SU-DHL-6 (cell line): ENCODE measurements at regions not wholly inside any gene's neighbourhood (a gene's known extent, or its start where the extent isn't known, plus 50 kb on each side); places are given as distances from the start of the nearest gene placed in this dataset.

Source experiments
- H2AFZ ChIP-seq: fragments of 200-600 bp; sonication (generic); 2 replicates; pipeline ENCODE4 v1.6.1; 2014; ENCODE audit warnings: low read depth, mild to moderate bottlenecking, moderate library complexity, mixed read lengths, antibody characterized with exemption, low read length; ENCODE audit not compliant: severe bottlenecking
- H3F3A ChIP-seq: fragments of 200-600 bp; shearing (Covaris generic); 2 replicates; pipeline ENCODE4 v1.6.0; 2016; ENCODE audit warnings: antibody characterized with exemption, mild to moderate bottlenecking; ENCODE audit not compliant: insufficient read depth
- H3K27ac ChIP-seq: fragments of 200-600 bp; sonication (generic); 2 replicates; pipeline ENCODE4 v1.5.1; 2016; ENCODE audit warnings: low read depth, mild to moderate bottlenecking, low read length, moderate library complexity, mixed read lengths
- H3K27me3 ChIP-seq: fragments of 200-600 bp; sonication (generic), shearing (Covaris generic); 2 replicates; pipeline ENCODE4 v1.6.0; 2014; ENCODE audit warnings: mild to moderate bottlenecking, low read length
- H3K36me3 ChIP-seq: fragments of 200-600 bp; sonication (generic); 2 replicates; pipeline ENCODE4 v1.6.1; 2014; ENCODE audit warnings: mild to moderate bottlenecking, low read length, mixed read lengths
- H3K4me2 ChIP-seq: fragments of 300-600, 200-600 bp; shearing (Covaris generic), sonication (generic); 2 replicates; pipeline ENCODE4 v1.6.0; 2014; ENCODE audit warnings: low read length, low read depth, mild to moderate bottlenecking; ENCODE audit not compliant: poor library complexity, severe bottlenecking
- H3K4me3 ChIP-seq: fragments of 200-600 bp; sonication (generic); 2 replicates; pipeline ENCODE4 v1.5.1; 2014; ENCODE audit warnings: antibody characterized with exemption, low read length, mild to moderate bottlenecking, mixed read lengths; ENCODE audit not compliant: insufficient read depth, poor library complexity, severe bottlenecking
- H3K79me2 ChIP-seq: fragments of 200-600 bp; sonication (generic); 2 replicates; pipeline ENCODE4 v1.6.1; 2014; ENCODE audit warnings: mild to moderate bottlenecking, low read length, moderate library complexity; ENCODE audit not compliant: insufficient read depth
- H3K9ac ChIP-seq: fragments of 200-600 bp; sonication (generic); 2 replicates; pipeline ENCODE4 v1.7.0; 2014; ENCODE audit warnings: mild to moderate bottlenecking, low read length
- H3K9me2 ChIP-seq: fragments of 200-600 bp; sonication (generic); replicated peaks from 2 replicates; pipeline ENCODE4 v1.6.1; 2014; ENCODE audit warnings: low read length; ENCODE audit not compliant: insufficient read depth
- H3K9me3 ChIP-seq: fragments of 200-600 bp; sonication (generic); 2 replicates; pipeline ENCODE4 v1.6.1; 2014; ENCODE audit warnings: low read length, mixed read lengths; ENCODE audit not compliant: insufficient read depth
- H4K20me1 ChIP-seq: fragments of 200-600 bp; sonication (generic); 2 replicates; pipeline ENCODE4 v1.6.1; 2014; ENCODE audit warnings: low read depth, mild to moderate bottlenecking, antibody characterized with exemption, low read length, moderate library complexity, mixed read lengths
- CTCF ChIP-seq: fragments of 200-600 bp; sonication (generic); IDR thresholded peaks from one replicate; pipeline ENCODE4 v1.5.1; 2017; ENCODE audit warnings: antibody characterized with exemption, mild to moderate bottlenecking, low read length, moderate library complexity; ENCODE audit not compliant: insufficient read depth, poor library complexity, severe bottlenecking
- EZH2phosphoT487 ChIP-seq: fragments of 200-600 bp; sonication (generic), shearing (Covaris generic); conservative IDR thresholded peaks from 2 replicates; pipeline ENCODE4 v1.6.1; 2018; ENCODE audit warnings: mild to moderate bottlenecking, antibody characterized with exemption, low read length, moderate library complexity, mixed read lengths

DNA sequence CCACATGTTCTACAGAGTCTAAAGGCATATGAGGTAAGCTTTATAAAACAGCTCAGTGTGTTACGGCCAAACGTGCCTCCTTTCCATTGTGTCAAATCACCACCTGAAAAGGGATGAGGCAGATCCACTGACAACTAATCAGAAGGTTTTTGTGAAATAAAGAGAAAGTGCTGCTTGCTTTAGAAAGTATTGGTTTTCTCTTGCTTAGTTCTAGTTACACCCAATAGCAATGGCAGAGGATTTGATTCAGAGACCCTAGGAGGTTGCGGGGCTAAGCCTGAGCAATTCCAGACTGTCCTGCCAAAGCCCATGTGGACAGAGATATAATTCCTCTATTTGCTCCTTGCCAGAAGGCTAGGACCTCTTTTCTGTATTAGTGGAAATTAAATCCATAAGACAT is 125.5 kb downstream of the SPRY1 start:
- Histone ChIP-seq H2AFZ (no peak overlapping the region), H3K4me2 (no peak overlapping the region), H3K9ac (no peak overlapping the region), H3K9me2 (no peaks in the 10 kb centered on the region), H3K9me3 (no peaks in the 10 kb centered on the region), H3K36me3 (no peaks in the 10 kb centered on the region), H3F3A (no peaks in the 10 kb centered on the region), H3K27ac (no peak overlapping the region), H3K79me2 (no peaks in the 10 kb centered on the region), H4K20me1 (no peaks in the 10 kb centered on the region), H3K4me3 (no peak overlapping the region), H3K27me3 (no peaks in the 10 kb centered on the region)
- TF ChIP-seq EZH2phosphoT487 (no peak), CTCF (no peak)

DNA sequence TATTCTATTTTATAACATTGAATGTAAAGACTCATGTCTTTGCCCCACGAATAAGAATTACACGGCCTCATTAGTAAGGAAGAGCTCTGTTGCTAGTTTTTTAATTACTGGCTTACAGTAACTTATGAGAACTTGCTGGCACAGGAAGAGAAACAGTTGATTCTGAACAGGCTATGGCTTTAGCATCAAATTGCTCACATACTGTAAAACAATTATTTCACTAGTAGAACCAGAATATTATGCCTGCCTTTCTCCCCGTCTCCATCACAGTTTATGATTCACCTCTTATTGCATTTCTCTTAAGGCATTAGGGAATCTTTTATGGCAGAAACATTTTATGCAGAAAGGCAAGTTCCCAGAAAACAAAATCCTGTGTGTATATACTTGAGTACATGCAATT is 126.1 kb downstream of the SPRY1 start:
- TF ChIP-seq CTCF (no peak), EZH2phosphoT487 (no peak)
- Histone ChIP-seq H3K4me2 (no peak overlapping the region), H3K9me2 (no peaks in the 10 kb centered on the region), H3K4me3 (no peak overlapping the region), H3K9me3 (no peaks in the 10 kb centered on the region), H3K36me3 (no peaks in the 10 kb centered on the region), H4K20me1 (no peaks in the 10 kb centered on the region), H3F3A (no peaks in the 10 kb centered on the region), H2AFZ (no peak overlapping the region), H3K27me3 (no peaks in the 10 kb centered on the region), H3K27ac (no peak overlapping the region), H3K9ac (no peak overlapping the region), H3K79me2 (no peaks in the 10 kb centered on the region)

GRCh38 chr4:123524958-123525628 is 128.5 kb downstream of the SPRY1 start:
- Histone ChIP-seq H3K79me2 (no peaks in the 10 kb centered on the region), H3K4me2 (no peak overlapping the region), H3K9me2 (no peaks in the 10 kb centered on the region), H2AFZ (no peak overlapping the region), H4K20me1 (no peaks in the 10 kb centered on the region), H3K27ac (no peak overlapping the region), H3K36me3 (no peaks in the 10 kb centered on the region), H3K4me3 (no peak overlapping the region), H3K27me3 (no peaks in the 10 kb centered on the region), H3K9me3 (no peaks in the 10 kb centered on the region), H3F3A (no peaks in the 10 kb centered on the region), H3K9ac (no peak overlapping the region)
- TF ChIP-seq EZH2phosphoT487 = no peak
- TF ChIP-seq CTCF = no peak
